Endothelial cell of umbilical vein (primary cell): ENCODE measurements at regions not wholly inside any gene's neighbourhood (a gene's known extent, or its start where the extent isn't known, plus 50 kb on each side); places are given as distances from the start of the nearest gene placed in this dataset.

Experiments used
- BruUV-seq: library from RNA; stranded (reverse); fragments of 400-500 nt; replicated peaks from 2 replicates; lab custom pipeline; 2021; lab: Mats Ljungman, UMichigan
- CTCF ChIA-PET: fragments of 300-600, 350-600 bp; sonication (Branson Sonifier 250); formaldehyde crosslinking; loops from one replicate; lab custom pipeline; 2021; ENCODE audit warnings: antibody characterized with exemption, inconsistent platforms; lab: Charles Lee
- POLR2A ChIA-PET: fragments of 300-600, 350-600 bp; sonication (Branson Sonifier 250); formaldehyde crosslinking; loops from one replicate; lab custom pipeline; 2021; ENCODE audit warnings: antibody characterized with exemption, inconsistent platforms; lab: Charles Lee
- DNase-seq: peaks from one replicate; pipeline ENCODE4 v3.0.0-alpha.2; 2011; ENCODE audit warnings: low read depth, low spot score
- FAIRE-seq: peaks from 2 replicates; lab custom pipeline; 2011; peaks lifted over from hg19 to GRCh38; lab: Jason Lieb, UNC
- H2AFZ ChIP-seq: 2 replicates; pipeline ENCODE4 v1.6.0; 2012; ENCODE audit warnings: low read depth, low read length, control low read depth, inconsistent platforms
- H3K27ac ChIP-seq: 2 replicates; pipeline ENCODE4 v1.5.1; 2011; ENCODE audit warnings: low read depth, mild to moderate bottlenecking, control low read depth, low read length, moderate library complexity; ENCODE audit not compliant: insufficient read depth
- H3K27me3 ChIP-seq, 2 experiments: 2 replicates each; pipeline versions ENCODE4 v1.6.0 to v1.6.1; 2011; ENCODE audit warnings: low read length in 2 of 2, mixed read lengths in 1 of 2; ENCODE audit not compliant: control insufficient read depth in 2 of 2, insufficient read depth in 2 of 2
- H3K36me3 ChIP-seq, 2 experiments: 2 replicates in 1 of 2; 3 replicates in 1 of 2; pipeline ENCODE4 v1.5.1; 2011; ENCODE audit warnings: low read length in 2 of 2, mild to moderate bottlenecking in 1 of 2, moderate library complexity in 1 of 2; ENCODE audit not compliant: control insufficient read depth in 2 of 2, insufficient read depth in 2 of 2; ENCODE audit errors: extremely low read depth in 1 of 2
- H3K4me1 ChIP-seq: 3 replicates; pipeline ENCODE4 v1.5.1; 2011; ENCODE audit warnings: mild to moderate bottlenecking, low read length; ENCODE audit not compliant: control insufficient read depth, insufficient read depth; ENCODE audit errors: extremely low read depth
- H3K4me2 ChIP-seq: 2 replicates; pipeline ENCODE4 v1.6.1; 2011; ENCODE audit warnings: low read length, control low read depth, mixed read lengths; ENCODE audit not compliant: insufficient read depth
- H3K4me3 ChIP-seq, 3 experiments: fragments of 200-600 bp in 1 of 3; sonication (generic), shearing (Covaris generic) in 1 of 3; replicated peaks in 1 of 3; 2 replicates each; pipeline ENCODE4 v1.5.1; 2011 to 2016; ENCODE audit warnings: control low read depth in 3 of 3, low read length in 3 of 3, mild to moderate bottlenecking in 2 of 3, inconsistent platforms in 1 of 3, low read depth in 1 of 3, moderate library complexity in 1 of 3; ENCODE audit not compliant: insufficient read depth in 1 of 3
- H3K79me2 ChIP-seq: 2 replicates; pipeline ENCODE4 v1.6.0; 2012; ENCODE audit warnings: low read length, inconsistent platforms; ENCODE audit not compliant: control insufficient read depth, insufficient read depth
- H3K9ac ChIP-seq: replicated peaks from 2 replicates; pipeline ENCODE3; 2011; ENCODE audit warnings: low read length, control low read depth; ENCODE audit not compliant: insufficient read depth; ENCODE audit errors: extremely low read depth
- H3K9me1 ChIP-seq: replicated peaks from 3 replicates; pipeline ENCODE4 v1.6.0; 2011; ENCODE audit warnings: mild to moderate bottlenecking, low read length; ENCODE audit not compliant: control insufficient read depth, insufficient read depth; ENCODE audit errors: extremely low read depth
- H3K9me3 ChIP-seq: replicated peaks from 2 replicates; pipeline ENCODE4 v1.5.1; 2012; ENCODE audit warnings: low read length, inconsistent platforms; ENCODE audit not compliant: control insufficient read depth, insufficient read depth
- H4K20me1 ChIP-seq: replicated peaks from 2 replicates; pipeline ENCODE3; 2011; ENCODE audit warnings: mild to moderate bottlenecking, low read length; ENCODE audit not compliant: control insufficient read depth, insufficient read depth; ENCODE audit errors: extremely low read depth
- EZH2 ChIP-seq: IDR thresholded peaks from 2 replicates; pipeline ENCODE4 v1.6.1; 2012; ENCODE audit warnings: borderline replicate concordance, low read depth, mild to moderate bottlenecking, moderate library complexity, low read length, inconsistent platforms; ENCODE audit not compliant: severe bottlenecking
- FOS ChIP-seq: IDR thresholded peaks from 2 replicates; pipeline ENCODE4 v1.6.1; 2011; ENCODE audit warnings: mild to moderate bottlenecking, low read length, moderate library complexity, borderline replicate concordance; ENCODE audit not compliant: insufficient read depth
- GATA2 ChIP-seq: IDR thresholded peaks from 2 replicates; pipeline ENCODE4 v1.7.0; 2011; ENCODE audit warnings: low read depth, mild to moderate bottlenecking, moderate library complexity, mixed read lengths, low read length; ENCODE audit not compliant: insufficient read length, insufficient read depth
- JUN ChIP-seq: IDR thresholded peaks from 2 replicates; pipeline ENCODE4 v1.6.1; 2011; ENCODE audit warnings: borderline replicate concordance, low read depth; ENCODE audit not compliant: insufficient read length, insufficient read depth
- MYC ChIP-seq: IDR thresholded peaks from one replicate; pipeline ENCODE4 v1.6.1; 2011; ENCODE audit warnings: mild to moderate bottlenecking, low read depth, low read length
- POLR2A ChIP-seq: IDR thresholded peaks from 2 replicates; pipeline ENCODE4 v1.6.1; 2012; ENCODE audit warnings: low read depth, mild to moderate bottlenecking, control low read depth, low read length
- POLR2AphosphoS5 ChIP-seq: IDR thresholded peaks from 2 replicates; pipeline ENCODE4 v1.6.1; 2012; ENCODE audit warnings: low read depth, mild to moderate bottlenecking, control low read depth, low read length, moderate library complexity; ENCODE audit not compliant: insufficient read depth
- dilution Hi-C: fragments of 300-500 bp; cut with MboI; formaldehyde crosslinking; loops from one replicate; pipeline ENCODE4 v1.15.0; 2019; ENCODE audit warnings: low sequenced_read_pairs; ENCODE audit not compliant: extremely low pct_ligation_motif_present
- intact Hi-C: fragments of 100-400 bp; cut with micrococcal nuclease; formaldehyde crosslinking; loops from one replicate; pipeline ENCODE4 v1.10.0; 2022
- TF ChIP-seq, protein P1 (sequence below), 2 donors: IDR thresholded peaks; 1 replicate in 1 of 2; 2 replicates in 1 of 2; pipeline ENCODE4 v1.5.1; 2011; ENCODE audit warnings: low read length in 2 of 2, mild to moderate bottlenecking in 2 of 2, moderate library complexity in 2 of 2, control low read depth in 1 of 2, inconsistent platforms in 1 of 2, low read depth in 1 of 2; ENCODE audit not compliant: insufficient read depth in 1 of 2; ENCODE audit errors: extremely low read depth in 1 of 2
- TF ChIP-seq, protein P2 (sequence below): IDR thresholded peaks from 2 replicates; pipeline ENCODE4 v1.6.1; 2011; ENCODE audit not compliant: insufficient read depth, insufficient read length

DNA sequence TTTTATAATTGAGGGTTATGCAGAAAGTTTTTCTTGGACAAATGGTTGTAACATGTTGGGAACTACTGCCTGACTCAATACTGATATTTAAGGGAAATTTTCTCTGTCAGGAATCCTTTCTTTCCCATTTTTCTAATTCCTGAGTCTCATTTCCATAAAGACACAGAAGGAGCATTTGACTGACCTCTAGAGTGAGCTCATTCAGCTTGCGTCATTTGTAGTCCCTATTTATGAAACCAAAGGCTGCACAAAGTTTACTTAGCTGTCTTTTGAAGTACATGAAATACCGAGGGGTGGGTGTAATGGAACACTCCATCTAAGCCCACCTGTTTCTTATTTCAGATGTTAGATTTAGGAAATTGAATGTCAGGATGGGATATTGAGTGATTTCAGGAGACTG is 359.5 kb upstream of the C11orf87 start:
- CTCF ChIA-PET = interaction anchor here (1.0 kb wide), 1 partner anchor 10 kb away, joined by 3 read pairs; no protein-coding TSS in a partner anchor

DNA sequence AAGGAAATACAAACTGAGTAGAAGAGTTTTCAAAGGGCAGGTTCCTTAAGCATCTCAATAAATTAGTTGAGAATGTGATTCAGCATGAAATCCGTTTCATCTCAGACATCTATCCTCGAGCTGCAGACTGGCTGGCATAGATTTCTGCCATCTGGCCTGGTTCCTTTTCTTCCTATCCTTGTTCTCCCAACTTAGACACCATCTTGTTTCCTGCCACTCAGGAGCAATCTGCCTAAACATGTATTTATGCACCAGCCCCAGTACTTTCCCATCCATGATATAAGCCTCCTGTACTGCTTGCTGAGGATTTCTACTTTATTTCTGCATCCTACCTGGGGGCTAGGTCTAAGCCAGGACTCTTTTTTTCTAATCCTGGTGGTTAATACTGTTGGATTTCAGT is 359.1 kb upstream of the C11orf87 start:
- no peak for DNase-seq
- Histone ChIP-seq H3K9ac (no peak overlapping the region), H3K27me3 (peaks cover 0 to 4% of the 10 kb centered on the region in 2 experiments), H3K36me3 (no peaks in the 10 kb centered on the region), H3K9me1 (no peaks in the 10 kb centered on the region), H3K4me2 (no peak overlapping the region), H4K20me1 (no peaks in the 10 kb centered on the region), H3K27ac (no peak overlapping the region), H3K79me2 (no peaks in the 10 kb centered on the region), H3K9me3 (no peaks in the 10 kb centered on the region), H2AFZ (no peak overlapping the region), H3K4me1 (no peaks in the 10 kb centered on the region), H3K4me3 (no peak overlapping the region)
- dilution Hi-C loops (no loop called here), intact Hi-C loops (no loop called here)
- TF ChIP-seq, protein P1, sequence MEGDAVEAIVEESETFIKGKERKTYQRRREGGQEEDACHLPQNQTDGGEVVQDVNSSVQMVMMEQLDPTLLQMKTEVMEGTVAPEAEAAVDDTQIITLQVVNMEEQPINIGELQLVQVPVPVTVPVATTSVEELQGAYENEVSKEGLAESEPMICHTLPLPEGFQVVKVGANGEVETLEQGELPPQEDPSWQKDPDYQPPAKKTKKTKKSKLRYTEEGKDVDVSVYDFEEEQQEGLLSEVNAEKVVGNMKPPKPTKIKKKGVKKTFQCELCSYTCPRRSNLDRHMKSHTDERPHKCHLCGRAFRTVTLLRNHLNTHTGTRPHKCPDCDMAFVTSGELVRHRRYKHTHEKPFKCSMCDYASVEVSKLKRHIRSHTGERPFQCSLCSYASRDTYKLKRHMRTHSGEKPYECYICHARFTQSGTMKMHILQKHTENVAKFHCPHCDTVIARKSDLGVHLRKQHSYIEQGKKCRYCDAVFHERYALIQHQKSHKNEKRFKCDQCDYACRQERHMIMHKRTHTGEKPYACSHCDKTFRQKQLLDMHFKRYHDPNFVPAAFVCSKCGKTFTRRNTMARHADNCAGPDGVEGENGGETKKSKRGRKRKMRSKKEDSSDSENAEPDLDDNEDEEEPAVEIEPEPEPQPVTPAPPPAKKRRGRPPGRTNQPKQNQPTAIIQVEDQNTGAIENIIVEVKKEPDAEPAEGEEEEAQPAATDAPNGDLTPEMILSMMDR (IDR thresholded peaks at IDR 0.05; ENCODE audit: extremely low read depth in 1 of 2, insufficient read depth in 1 of 2, low read depth in 1 of 2, low read length in 2 of 2) = no peak
- no peak for TF ChIP-seq GATA2
- TF ChIP-seq, protein P2, sequence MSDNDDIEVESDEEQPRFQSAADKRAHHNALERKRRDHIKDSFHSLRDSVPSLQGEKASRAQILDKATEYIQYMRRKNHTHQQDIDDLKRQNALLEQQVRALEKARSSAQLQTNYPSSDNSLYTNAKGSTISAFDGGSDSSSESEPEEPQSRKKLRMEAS = no peak
- no peak for TF ChIP-seq MYC
- TF ChIP-seq EZH2 = no peak
- TF ChIP-seq FOS = no peak
- no peak for TF ChIP-seq POLR2A
- no peak for TF ChIP-seq JUN
- TF ChIP-seq POLR2AphosphoS5 = no peak
- FAIRE-seq = no peak
- ChIA-PET CTCF (no interaction called here), POLR2A (no interaction called here)
- no TSS peak for BruUV-seq

More for the DNA sequence above, 359.5 kb upstream of the C11orf87 start:
- no peaks in the 10 kb centered on the region for H3K4me1 ChIP-seq
- no peaks in the 10 kb centered on the region for H3K79me2 ChIP-seq
- peaks cover 0 to 4% of the 10 kb centered on the region in 2 experiments for H3K27me3 ChIP-seq
- DNase-seq (no peak), FAIRE-seq (no peak)
- dilution Hi-C loops = no loop called here
- no peaks in the 10 kb centered on the region for H3K9me1 ChIP-seq
- H3K27ac ChIP-seq = no peak overlapping the region
- no peaks in the 10 kb centered on the region for H4K20me1 ChIP-seq
- H2AFZ ChIP-seq = no peak overlapping the region
- no peaks in the 10 kb centered on the region for H3K9me3 ChIP-seq
- BruUV-seq = no TSS peak
- H3K4me2 ChIP-seq = no peak overlapping the region
- H3K4me3 ChIP-seq = no peak overlapping the region
- intact Hi-C loops = no loop called here
- TF ChIP-seq, protein P2 = no peak
- TF ChIP-seq POLR2A (no peak), POLR2AphosphoS5 (no peak), MYC (no peak)
- POLR2A ChIA-PET = no interaction called here
- no peaks in the 10 kb centered on the region for H3K36me3 ChIP-seq
- no peak overlapping the region for H3K9ac ChIP-seq
